Neural crest cell (in vitro differentiated cells): ENCODE measurements at regions not wholly inside any gene's neighbourhood (a gene's known extent, or its start where the extent isn't known, plus 50 kb on each side); places are given as distances from the start of the nearest gene placed in this dataset.

Experiments used
- DNase-seq: peaks from one replicate; pipeline ENCODE4 v3.0.0; 2021; ENCODE audit warnings: low read depth, mixed read lengths, low spot score
- H3K27ac Mint-ChIP-seq: one replicate; pipeline ENCODE4 v1.8.0; 2021; ENCODE audit warnings: mild to moderate bottlenecking, mixed read lengths; ENCODE audit not compliant: unreplicated experiment
- H3K27me3 Mint-ChIP-seq: 2 replicates; pipeline ENCODE4 v1.8.0; 2021; ENCODE audit warnings: low read depth, mild to moderate bottlenecking, mixed read lengths
- H3K36me3 Mint-ChIP-seq: 2 replicates; pipeline ENCODE4 v1.8.0; 2021; ENCODE audit warnings: low read depth, mild to moderate bottlenecking, mixed read lengths
- H3K4me1 Mint-ChIP-seq: 2 replicates; pipeline ENCODE4 v1.8.0; 2021; ENCODE audit warnings: mixed read lengths
- H3K4me3 Mint-ChIP-seq: one replicate; pipeline ENCODE4 v1.8.0; 2021; ENCODE audit warnings: mild to moderate bottlenecking, mixed read lengths
- H3K9me3 Mint-ChIP-seq: 2 replicates; pipeline ENCODE4 v1.8.0; 2021; ENCODE audit warnings: mixed read lengths
- TF ChIP-seq, protein P1 (sequence below): fragments of 200-600 bp; sonication (generic); conservative IDR thresholded peaks from 2 replicates; pipeline ENCODE4 v1.5.0; 2021; ENCODE audit warnings: antibody characterized with exemption, mild to moderate bottlenecking

GRCh38 chr1:166351676-166352075, 184.9 kb upstream of the FAM78B start:
- H3K27me3 Mint-ChIP-seq, result peaks cover 6% of the 10 kb centered on the region
- H3K36me3 Mint-ChIP-seq, result no peaks in the 10 kb centered on the region
- H3K4me1 Mint-ChIP-seq, result peaks cover 4% of the 10 kb centered on the region
- TF ChIP-seq, protein P1, sequence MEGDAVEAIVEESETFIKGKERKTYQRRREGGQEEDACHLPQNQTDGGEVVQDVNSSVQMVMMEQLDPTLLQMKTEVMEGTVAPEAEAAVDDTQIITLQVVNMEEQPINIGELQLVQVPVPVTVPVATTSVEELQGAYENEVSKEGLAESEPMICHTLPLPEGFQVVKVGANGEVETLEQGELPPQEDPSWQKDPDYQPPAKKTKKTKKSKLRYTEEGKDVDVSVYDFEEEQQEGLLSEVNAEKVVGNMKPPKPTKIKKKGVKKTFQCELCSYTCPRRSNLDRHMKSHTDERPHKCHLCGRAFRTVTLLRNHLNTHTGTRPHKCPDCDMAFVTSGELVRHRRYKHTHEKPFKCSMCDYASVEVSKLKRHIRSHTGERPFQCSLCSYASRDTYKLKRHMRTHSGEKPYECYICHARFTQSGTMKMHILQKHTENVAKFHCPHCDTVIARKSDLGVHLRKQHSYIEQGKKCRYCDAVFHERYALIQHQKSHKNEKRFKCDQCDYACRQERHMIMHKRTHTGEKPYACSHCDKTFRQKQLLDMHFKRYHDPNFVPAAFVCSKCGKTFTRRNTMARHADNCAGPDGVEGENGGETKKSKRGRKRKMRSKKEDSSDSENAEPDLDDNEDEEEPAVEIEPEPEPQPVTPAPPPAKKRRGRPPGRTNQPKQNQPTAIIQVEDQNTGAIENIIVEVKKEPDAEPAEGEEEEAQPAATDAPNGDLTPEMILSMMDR, result no peak
- no peak overlapping the region for H3K27ac Mint-ChIP-seq
- no peak for DNase-seq
- no peaks in the 10 kb centered on the region for H3K9me3 Mint-ChIP-seq
- H3K4me3 Mint-ChIP-seq, result no peak overlapping the region

- no peaks in the 10 kb centered on the region for H3K36me3 Mint-ChIP-seq
These were observed 186.4 kb upstream of the FAM78B start for GRCh38 chr1:166353213-166353612.

GRCh38 chr1:166354406-166354805, 187.6 kb upstream of the FAM78B start:
- Mint-ChIP-seq H3K9me3 (no peaks in the 10 kb centered on the region), H3K36me3 (no peaks in the 10 kb centered on the region), H3K4me1 (peaks cover 4% of the 10 kb centered on the region), H3K27me3 (peaks cover 16% of the 10 kb centered on the region), H3K4me3 (no peak overlapping the region), H3K27ac (no peak overlapping the region)
- TF ChIP-seq, protein P1, result no peak
- DNase-seq, result no peak

More at GRCh38 chr1:166353213-166353612, 186.4 kb upstream of the FAM78B start:
- TF ChIP-seq, protein P1, result no peak
- no peak for DNase-seq
- peaks cover 13% of the 10 kb centered on the region for H3K27me3 Mint-ChIP-seq
- H3K27ac Mint-ChIP-seq, result no peak overlapping the region
- H3K9me3 Mint-ChIP-seq, result no peaks in the 10 kb centered on the region
- peaks cover 4% of the 10 kb centered on the region for H3K4me1 Mint-ChIP-seq
- no peak overlapping the region for H3K4me3 Mint-ChIP-seq

DNA sequence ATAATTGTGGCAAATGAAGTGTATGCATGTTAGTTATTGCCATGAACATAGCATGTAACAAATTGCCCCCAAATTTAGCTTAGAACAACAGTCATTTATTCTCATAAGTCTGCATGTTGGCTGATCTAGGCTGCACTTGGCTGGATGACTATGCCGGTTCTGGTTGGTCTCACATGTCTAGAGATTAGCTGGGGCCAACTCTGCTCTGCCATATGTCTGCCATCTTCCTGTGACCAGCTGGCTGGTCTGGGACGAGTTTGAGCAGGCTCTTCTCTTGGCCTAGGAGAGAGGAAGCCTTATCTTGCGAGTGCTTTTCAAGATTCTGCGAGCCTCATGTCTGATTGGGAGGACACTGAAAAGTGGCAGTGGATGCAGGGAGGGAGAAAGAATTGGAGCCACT, 198.3 kb upstream of the FAM78B start:
- Mint-ChIP-seq H3K9me3 (peaks cover 9% of the 10 kb centered on the region), H3K4me3 (no peak overlapping the region), H3K4me1 (no peaks in the 10 kb centered on the region), H3K36me3 (no peaks in the 10 kb centered on the region), H3K27me3 (peaks cover 36% of the 10 kb centered on the region), H3K27ac (no peak overlapping the region)
- DNase-seq, result no peak
- TF ChIP-seq, protein P1, result no peak

DNA sequence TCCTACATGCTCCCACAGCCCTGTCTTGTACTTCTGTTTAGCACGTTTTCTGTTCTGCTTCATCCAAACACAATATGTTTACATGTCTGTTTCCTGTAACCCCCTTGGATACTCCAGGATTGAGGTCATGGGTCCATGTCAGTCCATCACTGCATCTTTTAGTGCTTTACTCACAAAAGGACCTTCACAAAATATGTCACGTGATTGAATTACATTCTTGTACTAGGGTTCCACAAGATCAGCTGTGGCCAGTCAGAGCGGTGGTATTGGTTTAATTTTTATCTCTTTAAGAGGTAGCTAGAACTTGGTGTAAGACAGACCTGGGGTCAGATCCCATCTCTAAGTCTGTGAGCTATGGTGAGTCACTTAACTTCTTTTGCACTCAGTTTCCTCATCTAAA, 201.2 kb upstream of the FAM78B start:
- H3K27ac Mint-ChIP-seq, result no peak overlapping the region
- no peak overlapping the region for H3K4me3 Mint-ChIP-seq
- peaks cover 18% of the 10 kb centered on the region for H3K27me3 Mint-ChIP-seq
- no peak for DNase-seq
- H3K4me1 Mint-ChIP-seq, result no peaks in the 10 kb centered on the region
- peaks cover 8% of the 10 kb centered on the region for H3K9me3 Mint-ChIP-seq
- TF ChIP-seq, protein P1, result no peak
- no peaks in the 10 kb centered on the region for H3K36me3 Mint-ChIP-seq

DNA sequence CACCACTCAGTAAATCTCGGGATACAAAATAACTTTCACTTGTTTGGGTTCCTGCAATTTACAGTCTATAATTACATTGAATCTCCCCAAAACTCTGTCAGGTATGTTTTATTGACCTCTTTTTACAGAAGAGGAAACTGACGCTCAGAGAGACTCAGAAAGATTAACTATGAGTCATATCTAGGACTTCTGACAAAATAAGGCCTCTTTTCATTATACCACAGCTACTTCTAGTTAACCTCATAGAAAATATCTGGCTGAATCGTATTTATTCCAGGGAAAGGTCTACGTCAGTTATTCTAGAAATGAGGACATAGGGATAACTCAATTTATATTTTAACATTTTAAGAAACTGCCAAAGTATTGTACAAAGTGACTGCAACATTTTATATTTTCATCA, 211.1 kb upstream of the FAM78B start:
- peaks cover 17% of the 10 kb centered on the region for H3K27me3 Mint-ChIP-seq
- DNase-seq, result no peak
- no peaks in the 10 kb centered on the region for H3K9me3 Mint-ChIP-seq
- no peaks in the 10 kb centered on the region for H3K36me3 Mint-ChIP-seq
- H3K27ac Mint-ChIP-seq, result no peak overlapping the region
- TF ChIP-seq, protein P1, result no peak
- H3K4me3 Mint-ChIP-seq, result no peak overlapping the region
- H3K4me1 Mint-ChIP-seq, result no peaks in the 10 kb centered on the region
